Islet precursor cell (in vitro differentiated cells): ENCODE measurements at regions not wholly inside any gene's neighbourhood (a gene's known extent, or its start where the extent isn't known, plus 50 kb on each side); places are given as distances from the start of the nearest gene placed in this dataset.
A peak's percentile ranks its signal among the peaks of the same experiment; 100 is the strongest.
"Not testable (repeated sequence)": the region's sequence is repeated elsewhere in the genome, so short reads cannot be mapped to it uniquely, and the experiment has no call there.

Source experiments
- DNase-seq: peaks from one replicate; pipeline ENCODE4 v3.0.0-alpha.2; 2018

- DNase-seq = no peak
These were observed 1575.5 kb upstream of the SPRY2 start for GRCh38 chr13:81916461-81916860.

- DNase-seq = no peak
These were observed 1567.0 kb upstream of the SPRY2 start for GRCh38 chr13:81907787-81908372.

GRCh38 chr13:81888855-81889254 is 1547.9 kb upstream of the SPRY2 start:
- no peak for DNase-seq

- peak; percentile 60 for DNase-seq
These were observed 1534.0 kb upstream of the SPRY2 start for GRCh38 chr13:81874681-81875661.

- DNase-seq = no peak
These were observed 1533.3 kb upstream of the SPRY2 start for GRCh38 chr13:81874253-81874652.

- DNase-seq = no peak
These were observed 1531.7 kb upstream of the SPRY2 start for GRCh38 chr13:81872581-81872980.

GRCh38 chr13:81871751-81872325 is 1530.9 kb upstream of the SPRY2 start:
- DNase-seq = not testable (repeated sequence)

- no peak for DNase-seq
These were observed 1507.4 kb upstream of the SPRY2 start for GRCh38 chr13:81848291-81848690.

- DNase-seq = no peak
These were observed 1505.8 kb upstream of the SPRY2 start for GRCh38 chr13:81846771-81847170.

- no peak for DNase-seq
These were observed 1480.3 kb upstream of the SPRY2 start for GRCh38 chr13:81821259-81821658.

GRCh38 chr13:81800433-81800832 is 1459.5 kb upstream of the SPRY2 start:
- DNase-seq = no peak

- DNase-seq = no peak
These were observed 1454.8 kb upstream of the SPRY2 start for GRCh38 chr13:81795710-81796109.

- no peak for DNase-seq
These were observed 1450.7 kb upstream of the SPRY2 start for GRCh38 chr13:81791641-81792040.

GRCh38 chr13:81781471-81781870 is 1440.5 kb upstream of the SPRY2 start:
- DNase-seq = no peak

GRCh38 chr13:81779876-81780275 is 1439.0 kb upstream of the SPRY2 start:
- no peak for DNase-seq

GRCh38 chr13:81778350-81778749 is 1437.4 kb upstream of the SPRY2 start:
- DNase-seq = no peak

GRCh38 chr13:81773263-81773662 is 1432.3 kb upstream of the SPRY2 start:
- DNase-seq = no peak

GRCh38 chr13:81771951-81772350 is 1431.0 kb upstream of the SPRY2 start:
- no peak for DNase-seq

- DNase-seq = no peak
These were observed 1430.1 kb upstream of the SPRY2 start for GRCh38 chr13:81770868-81771505.

GRCh38 chr13:81762449-81762848 is 1421.5 kb upstream of the SPRY2 start:
- no peak for DNase-seq

GRCh38 chr13:81760316-81760715 is 1419.4 kb upstream of the SPRY2 start:
- DNase-seq = no peak

GRCh38 chr13:81757348-81757970 is 1416.5 kb upstream of the SPRY2 start:
- DNase-seq = no peak

- DNase-seq = no peak
These were observed 1404.5 kb upstream of the SPRY2 start for GRCh38 chr13:81745391-81745790.
